GM23338 (cell line): ENCODE measurements at regions not wholly inside any gene's neighbourhood (a gene's known extent, or its start where the extent isn't known, plus 50 kb on each side); places are given as distances from the start of the nearest gene placed in this dataset.

Source experiments
- ATAC-seq: fragments of 200-7000 bp; cut with Tn5 transposase; 3 replicates; pipeline ENCODE4 v1.9.1; 2020
- DNase-seq: peaks from one replicate; pipeline ENCODE4 v3.0.0-alpha.2; 2015; ENCODE audit warnings: low spot score
- H2AFZ ChIP-seq: fragments of 200-600 bp; sonication (generic); 2 replicates; pipeline ENCODE4 v1.8.0; 2016; ENCODE audit warnings: antibody characterized with exemption, mild to moderate bottlenecking, moderate library complexity
- H3F3A ChIP-seq: fragments of 200-600 bp; sonication (generic); replicated peaks from 2 replicates; pipeline ENCODE4 v1.8.0; 2017; ENCODE audit warnings: antibody characterized with exemption, mixed run types, low read depth
- H3K27ac ChIP-seq: fragments of 200-600 bp; sonication (generic); 2 replicates; pipeline ENCODE4 v1.6.1; 2016; ENCODE audit warnings: low read depth
- H3K27me3 ChIP-seq: fragments of 200-600 bp; sonication (generic); 2 replicates; pipeline ENCODE4 v1.8.0; 2016; ENCODE audit warnings: mild to moderate bottlenecking, mixed run types, moderate library complexity; ENCODE audit not compliant: insufficient read depth
- H3K36me3 ChIP-seq: fragments of 200-600 bp; sonication (generic); 2 replicates; pipeline ENCODE4 v1.8.0; 2016; ENCODE audit warnings: mild to moderate bottlenecking; ENCODE audit not compliant: insufficient read depth
- H3K4me1 ChIP-seq: fragments of 200-600 bp; sonication (generic); 2 replicates; pipeline ENCODE4 v1.8.0; 2016; ENCODE audit warnings: mild to moderate bottlenecking, moderate library complexity; ENCODE audit not compliant: insufficient read depth
- H3K4me2 ChIP-seq: fragments of 200-600 bp; sonication (generic); 2 replicates; pipeline ENCODE4 v1.7.1; 2017; ENCODE audit warnings: mixed run types
- H3K4me3 ChIP-seq: fragments of 200-600 bp; sonication (generic); 2 replicates; pipeline ENCODE4 v1.6.1; 2016; ENCODE audit warnings: mixed run types
- H3K79me2 ChIP-seq: fragments of 200-600 bp; sonication (generic); replicated peaks from 2 replicates; pipeline ENCODE4 v1.8.0; 2017; ENCODE audit warnings: mild to moderate bottlenecking; ENCODE audit not compliant: insufficient read depth
- H3K9me2 ChIP-seq: fragments of 200-600 bp; sonication (generic); 2 replicates; pipeline ENCODE4 v1.8.0; 2017; ENCODE audit not compliant: insufficient read depth
- H4K20me1 ChIP-seq: fragments of 200-600 bp; sonication (generic); replicated peaks from 2 replicates; pipeline ENCODE4 v1.8.0; 2017; ENCODE audit warnings: mild to moderate bottlenecking; ENCODE audit not compliant: insufficient read depth
- H3K27ac Mint-ChIP-seq: 2 replicates; pipeline ENCODE4 v1.8.0; 2020; ENCODE audit warnings: inconsistent platforms, mild to moderate bottlenecking, moderate library complexity, mixed read lengths
- H3K27me3 Mint-ChIP-seq: 3 replicates; pipeline ENCODE4 v1.8.0; 2022; ENCODE audit warnings: low read depth, mild to moderate bottlenecking, moderate library complexity, mixed read lengths, inconsistent platforms; ENCODE audit not compliant: insufficient read depth, poor library complexity
- H3K36me3 Mint-ChIP-seq: 3 replicates; pipeline ENCODE4 v1.8.0; 2021; ENCODE audit warnings: low read depth, mild to moderate bottlenecking, inconsistent platforms, moderate library complexity, mixed read lengths
- H3K4me1 Mint-ChIP-seq: 3 replicates; pipeline ENCODE4 v1.8.0; 2020; ENCODE audit warnings: mild to moderate bottlenecking, inconsistent platforms, mixed read lengths
- H3K4me3 Mint-ChIP-seq: 3 replicates; pipeline ENCODE4 v1.8.0; 2021; ENCODE audit warnings: moderate library complexity, mild to moderate bottlenecking, inconsistent platforms, mixed read lengths
- H3K9me3 Mint-ChIP-seq: 3 replicates; pipeline ENCODE4 v1.8.0; 2020; ENCODE audit warnings: moderate library complexity, mild to moderate bottlenecking, inconsistent platforms, mixed read lengths
- CREB1 ChIP-seq: fragments of 250-450 bp; sonication (Bioruptor Pico); IDR thresholded peaks from 2 replicates; pipeline ENCODE4 v1.5.0; 2020; ENCODE audit warnings: low read depth, mild to moderate bottlenecking, moderate library complexity
- EZH2 ChIP-seq: fragments of 200-600 bp; sonication (generic); IDR thresholded peaks from one replicate; pipeline ENCODE4 v1.8.0; 2017; ENCODE audit warnings: antibody characterized with exemption, mild to moderate bottlenecking, low read depth; ENCODE audit not compliant: unreplicated experiment
- JUNB ChIP-seq: IDR thresholded peaks from one replicate; pipeline ENCODE4 v1.6.1; 2016; ENCODE audit warnings: antibody characterized with exemption; ENCODE audit not compliant: unreplicated experiment
- NANOG ChIP-seq: IDR thresholded peaks from 2 replicates; pipeline ENCODE4 v1.6.1; 2016; ENCODE audit warnings: antibody characterized with exemption, borderline replicate concordance
- POLR2AphosphoS5 ChIP-seq: IDR thresholded peaks from 2 replicates; pipeline ENCODE4 v1.6.1; 2016; ENCODE audit warnings: antibody characterized with exemption, low read depth
- STAT1 ChIP-seq: IDR thresholded peaks from one replicate; pipeline ENCODE4 v1.6.1; 2016; ENCODE audit warnings: antibody characterized with exemption; ENCODE audit not compliant: unreplicated experiment
- ZNF114 ChIP-seq: fragments of 250-450 bp; sonication (Bioruptor Pico); IDR thresholded peaks from 2 replicates; pipeline ENCODE4 v1.5.0; 2020; ENCODE audit warnings: mild to moderate bottlenecking, moderate library complexity
- ZNF331 ChIP-seq: fragments of 250-450 bp; sonication (Bioruptor Pico); IDR thresholded peaks from 2 replicates; pipeline ENCODE4 v1.5.0; 2020; ENCODE audit warnings: low read depth, mild to moderate bottlenecking, moderate library complexity
- TF ChIP-seq, protein P1 (sequence below), 2 experiments: fragments of 200-600 bp in 1 of 2; sonication (generic) in 1 of 2; conservative IDR thresholded peaks; 2 replicates each; pipeline versions ENCODE4 v1.5.1 to v1.6.1; 2016 to 2017; ENCODE audit warnings: antibody characterized with exemption in 2 of 2, low read depth in 2 of 2, mild to moderate bottlenecking in 2 of 2, moderate library complexity in 1 of 2
- TF ChIP-seq, protein P2 (sequence below): IDR thresholded peaks from 2 replicates; pipeline ENCODE4 v1.6.1; 2016; ENCODE audit warnings: antibody characterized with exemption

DNA sequence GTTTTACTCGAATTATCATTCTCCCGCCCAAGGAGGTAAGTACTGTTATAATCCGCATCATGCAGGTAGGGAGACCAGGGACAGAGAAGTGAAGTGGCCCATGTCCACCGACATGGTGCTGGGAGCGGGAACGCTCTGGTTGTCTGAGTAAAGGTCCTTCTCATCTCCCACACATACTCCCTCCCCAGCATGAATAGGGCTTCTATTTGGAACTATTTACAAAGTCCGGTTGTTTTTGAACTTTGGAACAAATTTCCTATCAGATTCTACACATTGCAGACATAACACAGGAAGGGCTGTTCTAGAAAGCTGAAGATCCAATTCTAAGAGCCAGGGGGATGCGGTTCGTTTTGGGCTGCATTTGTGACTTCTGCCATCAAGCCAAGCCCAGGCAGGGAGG, 94.8 kb upstream of the TLE3 start:
- no peak overlapping the region for H3K4me3 Mint-ChIP-seq
- no peaks in the 10 kb centered on the region for H3K27me3 ChIP-seq
- no peaks in the 10 kb centered on the region for H3K79me2 ChIP-seq
- no peaks in the 10 kb centered on the region for H3F3A ChIP-seq
- H4K20me1 ChIP-seq = no peaks in the 10 kb centered on the region
- DNase-seq (no peak), ATAC-seq (no peak)
- H3K27ac Mint-ChIP-seq = no peak overlapping the region
- peaks cover 12% of the 10 kb centered on the region for H3K9me3 Mint-ChIP-seq
- no peak overlapping the region for H3K27ac ChIP-seq
- H3K36me3 Mint-ChIP-seq = peaks cover 4% of the 10 kb centered on the region; the same call in 2 of the 3 replicates
- H3K4me2 ChIP-seq = no peak overlapping the region
- no peaks in the 10 kb centered on the region for H3K9me2 ChIP-seq
- no peak overlapping the region for H2AFZ ChIP-seq
- peaks cover 30% of the 10 kb centered on the region for H3K4me1 Mint-ChIP-seq
- H3K36me3 ChIP-seq = no peaks in the 10 kb centered on the region
- no peak overlapping the region for H3K4me3 ChIP-seq
- peaks cover 3% of the 10 kb centered on the region for H3K27me3 Mint-ChIP-seq
- no peak for TF ChIP-seq STAT1
- peaks cover 7% of the 10 kb centered on the region; the same call in 1 of the 2 replicates for H3K4me1 ChIP-seq

DNA sequence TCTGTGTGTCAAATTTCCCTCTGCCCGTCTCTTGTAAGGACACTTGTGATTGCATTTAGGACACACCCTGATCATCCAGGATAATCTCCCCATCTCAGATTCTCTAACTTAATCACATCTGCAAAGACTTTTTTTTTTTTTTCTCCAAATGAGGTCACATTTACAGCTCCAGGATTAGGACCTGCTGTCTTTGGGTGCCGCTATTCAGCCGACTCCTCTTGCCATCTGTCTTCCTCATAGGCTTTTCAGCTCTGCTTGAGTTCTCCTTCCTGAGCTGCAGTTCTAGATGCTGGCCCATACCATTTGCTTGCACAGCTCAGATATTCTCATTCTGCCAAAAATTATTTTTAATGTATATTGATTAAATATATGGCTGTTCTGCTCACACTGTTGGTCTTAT, 94.3 kb upstream of the TLE3 start:
- H3K9me2 ChIP-seq = no peaks in the 10 kb centered on the region
- H3F3A ChIP-seq = no peaks in the 10 kb centered on the region
- H3K4me3 Mint-ChIP-seq = no peak overlapping the region
- no peak overlapping the region for H3K27ac ChIP-seq
- no peaks in the 10 kb centered on the region for H3K79me2 ChIP-seq
- H2AFZ ChIP-seq = no peak overlapping the region
- H3K27me3 ChIP-seq = no peaks in the 10 kb centered on the region
- DNase-seq = no peak
- H3K27ac Mint-ChIP-seq = no peak overlapping the region
- no peak overlapping the region for H3K4me3 ChIP-seq
- H3K4me2 ChIP-seq = no peak overlapping the region
- H3K36me3 Mint-ChIP-seq = peaks cover 4% of the 10 kb centered on the region; the same call in 2 of the 3 replicates
- no peak for ATAC-seq
- peaks cover 25% of the 10 kb centered on the region for H3K4me1 Mint-ChIP-seq
- H4K20me1 ChIP-seq = no peaks in the 10 kb centered on the region
- TF ChIP-seq STAT1 (no peak), EZH2 (no peak), CREB1 (CRISPR knock-in tag) (no peak), ZNF331 (CRISPR knock-in tag) (no peak), POLR2AphosphoS5 (no peak), NANOG (no peak), JUNB (no peak), ZNF114 (CRISPR knock-in tag) (no peak)
- TF ChIP-seq, protein P1, sequence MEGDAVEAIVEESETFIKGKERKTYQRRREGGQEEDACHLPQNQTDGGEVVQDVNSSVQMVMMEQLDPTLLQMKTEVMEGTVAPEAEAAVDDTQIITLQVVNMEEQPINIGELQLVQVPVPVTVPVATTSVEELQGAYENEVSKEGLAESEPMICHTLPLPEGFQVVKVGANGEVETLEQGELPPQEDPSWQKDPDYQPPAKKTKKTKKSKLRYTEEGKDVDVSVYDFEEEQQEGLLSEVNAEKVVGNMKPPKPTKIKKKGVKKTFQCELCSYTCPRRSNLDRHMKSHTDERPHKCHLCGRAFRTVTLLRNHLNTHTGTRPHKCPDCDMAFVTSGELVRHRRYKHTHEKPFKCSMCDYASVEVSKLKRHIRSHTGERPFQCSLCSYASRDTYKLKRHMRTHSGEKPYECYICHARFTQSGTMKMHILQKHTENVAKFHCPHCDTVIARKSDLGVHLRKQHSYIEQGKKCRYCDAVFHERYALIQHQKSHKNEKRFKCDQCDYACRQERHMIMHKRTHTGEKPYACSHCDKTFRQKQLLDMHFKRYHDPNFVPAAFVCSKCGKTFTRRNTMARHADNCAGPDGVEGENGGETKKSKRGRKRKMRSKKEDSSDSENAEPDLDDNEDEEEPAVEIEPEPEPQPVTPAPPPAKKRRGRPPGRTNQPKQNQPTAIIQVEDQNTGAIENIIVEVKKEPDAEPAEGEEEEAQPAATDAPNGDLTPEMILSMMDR (conservative IDR thresholded peaks at IDR 0.05; ENCODE audit: low read depth in 2 of 2) = no peak
- TF ChIP-seq, protein P2, sequence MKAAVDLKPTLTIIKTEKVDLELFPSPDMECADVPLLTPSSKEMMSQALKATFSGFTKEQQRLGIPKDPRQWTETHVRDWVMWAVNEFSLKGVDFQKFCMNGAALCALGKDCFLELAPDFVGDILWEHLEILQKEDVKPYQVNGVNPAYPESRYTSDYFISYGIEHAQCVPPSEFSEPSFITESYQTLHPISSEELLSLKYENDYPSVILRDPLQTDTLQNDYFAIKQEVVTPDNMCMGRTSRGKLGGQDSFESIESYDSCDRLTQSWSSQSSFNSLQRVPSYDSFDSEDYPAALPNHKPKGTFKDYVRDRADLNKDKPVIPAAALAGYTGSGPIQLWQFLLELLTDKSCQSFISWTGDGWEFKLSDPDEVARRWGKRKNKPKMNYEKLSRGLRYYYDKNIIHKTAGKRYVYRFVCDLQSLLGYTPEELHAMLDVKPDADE = no peak
- no peaks in the 10 kb centered on the region for H3K36me3 ChIP-seq
- H3K9me3 Mint-ChIP-seq = peaks cover 12% of the 10 kb centered on the region
- peaks cover 7% of the 10 kb centered on the region; the same call in 1 of the 2 replicates for H3K4me1 ChIP-seq
- H3K27me3 Mint-ChIP-seq = peaks cover 3% of the 10 kb centered on the region
